ENCODE measurements at regions not wholly inside any gene's neighbourhood (a gene's known extent, or its start where the extent isn't known, plus 50 kb on each side); places are given as distances from the start of the nearest gene placed in this dataset.

DNA sequence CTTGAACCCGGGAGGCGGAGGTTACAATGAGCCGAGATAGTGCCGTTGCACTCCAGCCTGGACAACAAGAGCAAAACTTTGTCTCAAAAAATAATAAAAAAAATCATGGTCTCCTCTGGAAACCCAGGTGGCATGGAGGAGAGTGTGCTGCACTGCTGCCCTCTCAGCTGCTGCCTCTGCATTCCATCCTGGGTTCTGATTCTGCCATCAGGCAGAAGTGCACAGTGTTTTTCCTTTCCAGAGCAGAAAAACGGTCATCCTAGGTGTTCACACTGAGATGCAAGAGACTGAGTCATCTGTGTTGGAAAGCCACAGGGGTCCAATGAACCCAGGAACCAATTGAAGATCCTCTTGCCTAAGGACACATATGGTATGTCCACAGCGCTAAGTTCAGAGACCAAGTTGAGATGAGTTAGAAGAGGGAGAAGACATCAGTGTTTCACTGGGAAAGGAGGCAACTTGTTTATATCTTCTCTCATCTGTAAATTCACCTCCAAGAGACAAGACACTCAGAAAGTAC is 88.8 kb upstream of the DMRT1 start:
- TF ChIP-seq CTCF (conservative IDR thresholded peaks at IDR 0.05) (no peak), ZFX (IDR thresholded peaks at IDR 0.05) (no peak)

All from C4-2B (cell line).